Stimulated activated CD4-positive, alpha-beta T cell treated with anti-CD3 and anti-CD28 coated beads, Interleukin-12 subunit alpha, Interleukin-12 subunit beta, amount 100 ng/mL, for 24 hours (primary cell): ENCODE measurements at regions not wholly inside any gene's neighbourhood (a gene's known extent, or its start where the extent isn't known, plus 50 kb on each side); places are given as distances from the start of the nearest gene placed in this dataset.

Experiments
- DNase-seq, 2 experiments: peaks; one replicate each; pipeline ENCODE4 v3.0.0-alpha.2; 2020; ENCODE audit warnings: low read depth in 2 of 2

DNA sequence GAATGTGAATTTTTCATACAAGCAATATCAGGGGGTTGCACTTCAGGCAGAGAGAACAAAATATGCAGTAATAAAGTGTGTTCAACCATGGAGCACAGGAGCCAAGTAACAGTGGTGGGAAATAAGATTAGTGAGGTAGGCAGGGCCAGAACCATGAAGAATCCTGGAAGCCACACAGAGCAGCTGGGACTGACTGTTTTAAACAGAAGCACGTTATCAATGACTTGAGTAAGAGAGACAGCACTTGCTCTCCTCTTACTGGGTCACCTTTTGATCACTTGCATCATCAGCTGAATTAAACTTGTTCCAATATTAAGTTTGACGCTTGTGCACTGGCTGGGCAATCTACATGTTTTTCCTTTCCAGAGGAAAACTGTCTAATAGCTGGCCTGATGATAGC is 238.5 kb downstream of the TBX18 start:
- no peak for DNase-seq

- DNase-seq, result no peak
Observed at GRCh38 chr6:84524636-84525035, 239.8 kb downstream of the TBX18 start.

- no peak for DNase-seq
Observed at GRCh38 chr6:84522135-84522549, 242.3 kb downstream of the TBX18 start.

GRCh38 chr6:84521511-84521910 is 242.9 kb downstream of the TBX18 start:
- DNase-seq, result no peak

DNA sequence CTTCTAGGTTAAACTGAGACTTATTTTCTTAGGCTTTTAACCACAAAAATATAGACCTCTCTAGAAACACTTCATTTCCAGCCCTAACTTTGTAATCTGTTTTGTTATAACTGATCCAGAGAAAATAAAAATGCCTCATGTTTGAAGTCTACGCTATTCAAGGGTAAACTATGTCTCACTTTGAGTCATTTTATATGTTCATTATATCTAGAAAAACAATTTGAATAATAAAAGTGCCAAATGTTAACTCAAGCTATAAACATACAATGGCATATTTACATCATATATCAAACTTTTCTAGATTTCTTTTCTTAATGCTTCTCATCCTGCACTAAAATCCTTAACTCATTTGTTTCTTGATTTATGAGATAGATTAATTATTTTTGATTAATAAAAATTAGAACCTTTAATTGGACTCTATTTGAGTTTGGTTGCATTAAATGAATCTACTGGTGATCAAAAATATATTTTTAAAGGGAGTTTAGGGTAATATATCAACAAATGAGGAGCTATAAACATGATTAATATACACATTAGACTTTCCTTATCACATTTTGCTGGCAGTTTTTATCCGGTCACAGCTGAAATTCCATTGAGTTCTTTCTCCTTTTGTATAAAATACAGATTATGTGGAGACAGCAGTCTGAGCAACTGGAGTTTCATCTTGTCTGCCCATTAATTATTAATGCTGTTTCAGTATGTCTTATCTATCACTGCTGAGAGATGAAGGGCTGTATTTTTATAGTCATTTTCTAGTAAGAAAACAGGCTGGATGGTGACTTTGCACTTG is 246.5 kb downstream of the TBX18 start:
- no peak for DNase-seq

DNA sequence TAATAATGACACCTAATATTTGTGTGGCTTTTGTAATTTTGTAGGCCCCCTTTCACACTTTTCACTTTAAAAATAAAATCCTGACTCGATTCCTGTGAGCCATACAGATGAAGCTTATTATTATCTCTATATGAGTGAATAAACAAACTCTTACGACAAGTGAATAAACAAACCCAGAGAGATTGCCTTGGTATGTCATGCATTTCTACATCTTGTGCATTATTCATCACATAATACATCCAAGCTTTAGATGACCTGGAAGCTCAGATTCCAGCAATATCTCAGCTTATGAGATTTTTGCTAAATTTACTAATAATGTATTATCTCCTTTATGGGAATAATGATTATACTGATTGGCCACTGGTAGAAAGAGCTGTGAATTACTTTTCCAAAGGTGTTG is 248.2 kb downstream of the TBX18 start:
- no peak for DNase-seq

- DNase-seq, result no peak
Observed at GRCh38 chr6:84515067-84515466, 249.3 kb downstream of the TBX18 start.

GRCh38 chr6:84514089-84514971 is 250.1 kb downstream of the TBX18 start:
- no peak for DNase-seq

DNA sequence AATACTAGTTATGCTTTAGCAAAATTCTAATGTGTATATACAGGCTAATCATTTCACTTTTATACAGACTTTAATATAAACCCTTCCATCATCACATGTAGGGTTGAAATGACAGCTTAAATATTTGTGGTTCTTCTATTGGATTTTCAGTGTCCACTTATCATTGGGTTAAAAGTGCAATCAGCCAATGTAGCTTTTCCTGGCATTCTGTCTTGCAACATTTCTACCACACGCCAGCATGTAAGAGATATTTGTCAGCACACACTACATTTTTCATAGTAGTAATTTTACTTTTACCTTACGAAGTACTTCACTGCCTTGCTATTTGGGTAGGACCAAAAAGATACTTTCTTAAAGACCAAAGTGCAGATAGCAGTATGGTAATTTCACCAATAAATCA is 252.0 kb downstream of the TBX18 start:
- DNase-seq, result no peak

DNA sequence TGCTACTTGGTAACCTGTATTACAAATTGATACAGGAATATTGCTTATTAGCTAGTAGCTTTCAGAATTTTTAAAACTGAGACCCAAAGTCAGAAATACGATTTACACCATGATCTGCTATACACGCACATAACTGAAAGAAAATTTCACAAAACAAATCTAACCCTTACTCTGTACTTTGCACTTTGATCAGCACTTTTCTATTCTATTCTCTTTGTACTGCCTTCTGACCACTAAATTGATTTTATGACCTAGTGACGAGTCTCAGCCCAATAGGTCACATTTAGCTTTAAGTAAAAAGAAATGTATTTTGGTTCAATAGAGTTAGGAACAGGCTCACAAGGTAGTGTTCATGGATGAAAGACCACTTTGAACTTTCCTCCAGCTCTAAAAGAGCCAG is 252.5 kb downstream of the TBX18 start:
- no peak for DNase-seq

- no peak for DNase-seq
Observed at GRCh38 chr6:84508981-84509380, 255.4 kb downstream of the TBX18 start.

GRCh38 chr6:84508334-84508733 is 256.1 kb downstream of the TBX18 start:
- no peak for DNase-seq

- DNase-seq, result no peak
Observed at GRCh38 chr6:84504025-84504424, 260.4 kb downstream of the TBX18 start.

- DNase-seq, result no peak
Observed at GRCh38 chr6:84501315-84501714, 263.1 kb downstream of the TBX18 start.

GRCh38 chr6:84500726-84501125 is 263.7 kb downstream of the TBX18 start:
- DNase-seq, result no peak

- DNase-seq, result no peak
Observed at GRCh38 chr6:84498905-84499304, 265.5 kb downstream of the TBX18 start.

- DNase-seq, result no peak
Observed at GRCh38 chr6:84492241-84493165, 265.1 kb upstream of the CEP162 start.

DNA sequence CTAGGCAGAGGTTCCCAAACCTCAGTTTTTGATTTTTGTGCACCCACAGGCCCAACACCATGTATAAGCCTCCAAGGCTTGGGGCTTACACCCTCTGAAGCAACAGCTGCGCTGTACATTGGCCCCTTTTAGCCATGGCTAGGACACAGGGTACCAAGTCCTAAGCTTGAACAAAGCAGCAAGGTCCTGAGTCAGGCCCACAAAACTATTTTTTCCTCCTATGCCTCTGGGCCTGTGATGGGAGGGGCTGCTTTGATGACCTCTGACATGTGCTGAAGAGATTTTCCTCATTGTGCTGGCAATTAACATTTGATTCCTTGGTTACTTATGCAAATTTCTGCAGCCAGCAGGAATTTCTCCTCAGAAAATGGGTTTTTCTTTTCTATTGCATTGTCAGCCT is 262.2 kb upstream of the CEP162 start:
- DNase-seq, result no peak

DNA sequence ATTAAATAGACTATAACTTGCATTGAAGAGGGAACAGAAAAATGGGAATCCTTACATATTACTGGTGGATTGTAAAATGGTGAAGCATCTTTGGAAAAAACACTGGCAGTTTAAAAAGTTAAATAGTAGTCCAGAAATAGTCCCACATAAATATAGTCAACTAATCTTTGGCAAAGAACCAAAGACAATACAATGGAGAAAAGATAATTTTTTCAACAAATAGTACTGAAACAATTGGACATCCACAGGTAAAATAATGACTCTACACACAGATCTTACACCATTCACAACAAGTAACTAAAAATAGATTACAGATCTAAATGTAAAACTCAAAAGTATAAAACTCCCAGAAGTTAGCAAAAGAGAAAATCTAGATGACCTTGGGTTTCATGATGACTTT is 259.1 kb upstream of the CEP162 start:
- DNase-seq, result no peak

GRCh38 chr6:84469144-84469543 is 241.7 kb upstream of the CEP162 start:
- no peak for DNase-seq

DNA sequence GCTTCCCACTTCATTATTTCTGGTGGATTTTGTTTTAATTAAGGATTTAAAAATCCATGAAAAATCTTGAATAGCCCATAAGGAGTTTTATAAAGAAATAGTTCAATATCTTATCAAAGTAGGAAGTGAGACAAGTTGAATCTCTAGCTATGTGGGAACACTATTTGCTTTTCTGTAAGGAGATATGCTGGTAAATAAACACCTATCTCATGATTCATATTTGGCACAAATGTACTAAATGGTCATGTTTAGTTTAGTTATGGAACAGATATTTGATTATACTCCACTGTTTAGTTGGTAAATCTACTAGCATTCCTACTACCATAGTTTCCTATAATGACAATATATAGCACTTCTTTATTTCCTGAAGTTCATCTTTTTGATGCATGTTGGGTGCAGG is 239.9 kb upstream of the CEP162 start:
- DNase-seq, result no peak

GRCh38 chr6:84466511-84466910 is 239.1 kb upstream of the CEP162 start:
- DNase-seq, result no peak
